Superior temporal gyrus (tissue), 1 donor: ENCODE measurements at regions not wholly inside any gene's neighbourhood (a gene's known extent, or its start where the extent isn't known, plus 50 kb on each side); places are given as distances from the start of the nearest gene placed in this dataset.

ENCODE experiments used
- DNase-seq: peaks from one replicate; pipeline ENCODE4 v3.0.0-alpha.2; 2016; ENCODE audit errors: extremely low spot score

GRCh38 chr4:36493251-36493650, 211.8 kb downstream of the DTHD1 start:
- DNase-seq = no peak

DNA sequence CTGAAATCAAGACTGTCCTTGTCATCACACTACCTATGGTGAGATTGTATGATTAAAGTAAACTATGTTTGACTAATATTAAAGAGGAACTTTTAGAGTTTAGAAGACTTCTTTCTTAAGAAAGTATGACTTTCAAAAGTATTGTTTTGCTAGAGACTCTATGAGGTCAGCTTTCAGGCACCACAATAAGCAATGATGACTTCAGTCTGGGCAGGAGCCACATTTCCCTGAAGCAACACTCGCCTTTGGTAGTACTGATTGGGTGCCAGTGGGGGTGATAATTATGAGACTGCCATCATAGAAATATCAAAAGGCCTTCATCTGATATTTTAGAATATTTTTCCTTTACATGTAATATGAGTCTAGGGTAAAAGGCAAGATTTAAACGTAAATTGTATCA, 212.6 kb downstream of the DTHD1 start:
- DNase-seq = no peak

DNA sequence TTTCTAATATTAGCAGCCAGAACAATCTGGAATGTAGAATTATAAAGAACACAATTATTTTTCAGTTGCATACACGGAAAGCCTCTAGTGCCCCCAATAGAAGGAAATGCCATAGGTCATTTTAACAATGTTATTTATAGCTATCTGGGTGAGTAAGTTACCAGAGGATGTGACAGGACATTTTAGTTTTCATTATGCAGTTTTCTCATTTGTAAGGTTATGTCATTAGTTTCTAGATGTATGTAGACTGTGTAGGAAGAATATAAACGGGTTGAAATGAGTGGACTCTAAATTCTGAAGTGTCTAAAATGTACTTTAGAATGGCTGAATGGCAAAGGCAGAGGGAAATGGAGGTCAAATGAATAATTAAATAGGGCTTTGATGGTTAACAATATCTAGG, 213.3 kb downstream of the DTHD1 start:
- no peak for DNase-seq

- no peak for DNase-seq
Observed at GRCh38 chr4:36502350-36502749, 220.9 kb downstream of the DTHD1 start.

DNA sequence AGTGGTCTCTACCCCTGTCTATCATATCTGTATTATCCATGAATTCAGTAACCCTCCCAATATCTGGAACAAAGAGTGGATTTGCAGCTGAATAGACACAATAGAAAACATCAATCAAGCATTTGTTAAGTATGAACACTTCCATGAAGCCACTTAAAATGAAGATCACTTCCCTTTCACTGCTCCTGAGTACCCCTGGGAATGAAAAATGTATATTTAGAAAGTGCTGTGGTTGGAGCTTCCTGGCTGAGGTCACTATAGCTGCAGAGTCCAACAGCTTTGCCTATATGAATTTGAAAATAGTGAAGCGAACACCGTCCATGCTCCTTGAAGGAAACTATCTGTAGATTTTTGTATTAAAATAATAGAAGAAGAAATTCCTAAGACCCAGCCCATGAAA, 227.0 kb downstream of the DTHD1 start:
- DNase-seq = no peak

DNA sequence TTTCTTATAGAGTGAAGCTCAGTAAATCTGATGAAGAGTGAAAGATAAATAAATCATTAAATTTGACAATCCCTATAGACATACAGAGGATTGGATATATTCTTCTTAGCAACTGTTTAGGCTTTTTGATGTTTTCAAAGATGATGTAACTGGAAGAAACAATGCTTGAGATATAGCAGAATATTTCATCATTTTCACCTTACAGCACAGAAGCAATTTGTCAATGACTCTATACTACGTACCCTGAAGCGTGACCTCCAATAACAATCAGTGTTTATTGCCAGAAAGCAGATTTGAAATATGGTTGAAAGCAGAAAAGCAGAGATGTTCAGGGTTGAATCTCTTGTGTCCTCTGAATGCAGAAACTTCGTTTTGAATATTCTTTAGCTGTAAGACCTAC, 228.4 kb downstream of the DTHD1 start:
- no peak for DNase-seq

GRCh38 chr4:36511785-36512184, 230.4 kb downstream of the DTHD1 start:
- DNase-seq = no peak

- no peak for DNase-seq
Observed at GRCh38 chr4:36516522-36517095, 235.2 kb downstream of the DTHD1 start.

DNA sequence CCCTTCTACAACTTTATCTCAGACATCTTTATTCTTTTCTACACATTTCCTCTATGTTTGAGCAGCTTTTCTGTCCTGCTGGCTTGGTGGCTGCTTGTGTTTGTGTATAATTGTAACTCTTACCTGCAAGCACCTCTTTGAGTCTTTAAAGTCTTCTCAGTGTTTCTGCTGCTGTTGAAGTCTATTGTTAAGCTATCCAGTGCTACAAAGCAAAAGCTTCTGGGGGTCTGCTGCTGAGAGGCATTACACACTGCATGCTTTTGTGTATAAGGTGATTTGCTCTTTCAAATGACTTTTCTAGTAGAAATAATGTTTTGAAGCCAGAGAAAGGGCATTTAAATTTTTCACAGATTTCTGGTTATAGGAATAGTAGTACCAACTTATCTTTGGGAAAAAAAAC, 241.8 kb downstream of the DTHD1 start:
- DNase-seq = no peak

- DNase-seq = no peak
Observed at GRCh38 chr4:36532670-36533379, 251.4 kb downstream of the DTHD1 start.

DNA sequence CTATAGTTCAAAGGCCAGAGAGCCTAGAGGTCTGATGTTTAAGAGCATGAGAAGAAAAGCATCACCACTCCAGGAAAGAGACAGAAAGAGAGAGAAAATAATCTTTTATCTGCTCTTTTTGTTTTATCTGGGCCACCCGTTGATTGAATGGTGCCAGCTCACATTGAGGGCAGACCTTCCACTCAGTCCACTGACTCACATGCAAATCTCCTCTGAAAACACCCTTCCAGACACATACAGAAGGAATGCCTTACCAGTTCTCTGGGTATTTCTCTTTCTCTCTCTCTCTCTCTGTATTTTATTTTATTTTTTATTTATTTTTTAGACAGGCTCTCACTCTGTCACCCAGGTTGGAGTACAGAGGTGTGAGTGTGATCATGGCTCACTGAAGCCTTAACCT, 252.5 kb downstream of the DTHD1 start:
- no peak for DNase-seq

DNA sequence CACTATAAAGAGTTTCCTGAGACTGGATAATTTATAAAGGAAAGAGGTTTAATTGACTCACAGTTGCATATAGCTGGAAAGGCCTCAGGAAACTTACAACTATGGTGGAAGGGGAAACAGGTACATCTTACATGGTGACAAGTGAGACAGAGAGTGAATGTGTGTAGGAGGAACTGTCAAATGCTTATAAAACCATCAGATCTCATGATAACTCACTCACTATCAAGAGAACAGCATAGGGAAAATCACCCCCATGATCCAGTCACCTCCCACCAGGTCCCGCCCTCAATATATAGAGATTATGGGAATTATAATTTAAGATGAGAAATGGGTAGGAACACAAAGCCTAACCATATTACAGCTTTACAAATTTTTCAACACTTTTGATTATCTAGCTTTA, 266.0 kb downstream of the DTHD1 start:
- no peak for DNase-seq

- DNase-seq = no peak
Observed at GRCh38 chr4:36549252-36549651, 267.8 kb downstream of the DTHD1 start.

GRCh38 chr4:36549992-36550391, 268.6 kb downstream of the DTHD1 start:
- no peak for DNase-seq

DNA sequence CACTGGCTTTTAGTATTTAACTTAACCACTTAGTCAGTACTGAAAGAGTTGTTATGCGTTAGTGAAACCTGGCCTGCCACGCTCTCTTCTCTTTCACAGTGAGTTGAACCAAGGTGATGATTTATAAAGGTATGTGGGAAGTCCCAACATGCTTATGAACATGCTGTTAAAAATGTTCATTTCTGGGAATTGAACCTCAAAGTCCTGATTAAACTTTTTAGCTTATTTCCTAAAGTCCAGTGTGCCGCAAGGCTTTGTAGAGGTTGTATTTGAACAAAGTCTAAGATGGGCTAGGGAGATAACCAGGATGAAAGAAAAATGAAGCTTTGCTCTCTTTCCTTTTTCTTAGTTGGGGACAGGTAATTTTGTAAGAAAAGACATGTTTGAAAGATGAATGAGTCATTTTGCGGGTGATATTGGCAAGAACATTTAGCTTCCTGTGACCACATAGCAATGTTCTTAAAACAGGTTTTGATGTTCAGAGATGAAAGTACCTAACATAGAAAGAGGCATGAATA, 270.3 kb downstream of the DTHD1 start:
- DNase-seq = no peak

- no peak for DNase-seq
Observed at GRCh38 chr4:36553029-36553428, 271.6 kb downstream of the DTHD1 start.

DNA sequence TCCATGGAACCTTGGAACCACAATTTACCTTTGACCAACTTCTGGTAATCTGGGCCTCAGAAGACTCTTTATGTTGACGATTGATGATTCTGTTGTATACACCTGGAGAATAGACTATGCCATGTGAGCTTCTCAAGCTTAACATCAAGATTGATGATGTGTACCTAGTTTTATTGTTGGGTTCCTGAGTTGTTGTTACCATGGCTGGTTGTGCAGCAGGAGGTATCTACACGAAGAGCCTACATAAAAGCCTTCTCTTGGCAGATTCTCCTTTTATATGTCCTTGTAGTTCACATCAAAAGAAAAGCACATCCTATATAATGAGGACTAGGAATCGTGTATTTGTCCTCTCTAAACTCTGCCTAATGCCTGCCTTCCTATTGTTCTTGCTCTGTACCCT, 272.0 kb downstream of the DTHD1 start:
- DNase-seq = no peak

GRCh38 chr4:36556984-36557383, 275.6 kb downstream of the DTHD1 start:
- no peak for DNase-seq

- DNase-seq = no peak
Observed at GRCh38 chr4:36568575-36568974, 287.2 kb downstream of the DTHD1 start.

DNA sequence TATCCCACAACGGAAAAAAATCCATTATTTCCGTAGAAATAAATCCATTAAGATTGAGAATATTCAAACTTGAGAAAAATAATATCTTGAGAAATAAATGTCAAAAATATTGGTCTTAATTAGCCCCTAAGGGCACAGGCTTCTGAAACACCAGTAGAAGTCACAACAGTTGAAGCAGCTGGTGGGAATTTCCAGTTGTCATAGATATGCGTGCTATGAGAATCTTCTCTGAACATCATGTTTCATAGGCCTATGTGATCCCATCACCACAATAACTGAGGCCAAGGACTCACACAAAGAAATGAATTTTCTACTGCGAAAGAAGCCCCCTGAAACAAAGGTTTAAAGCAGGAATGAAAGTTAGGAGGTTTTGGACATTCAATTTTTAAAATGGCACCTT, 292.0 kb downstream of the DTHD1 start:
- no peak for DNase-seq

GRCh38 chr4:36574816-36575215, 293.4 kb downstream of the DTHD1 start:
- DNase-seq = no peak

GRCh38 chr4:36582198-36582597, 300.8 kb downstream of the DTHD1 start:
- DNase-seq = no peak

DNA sequence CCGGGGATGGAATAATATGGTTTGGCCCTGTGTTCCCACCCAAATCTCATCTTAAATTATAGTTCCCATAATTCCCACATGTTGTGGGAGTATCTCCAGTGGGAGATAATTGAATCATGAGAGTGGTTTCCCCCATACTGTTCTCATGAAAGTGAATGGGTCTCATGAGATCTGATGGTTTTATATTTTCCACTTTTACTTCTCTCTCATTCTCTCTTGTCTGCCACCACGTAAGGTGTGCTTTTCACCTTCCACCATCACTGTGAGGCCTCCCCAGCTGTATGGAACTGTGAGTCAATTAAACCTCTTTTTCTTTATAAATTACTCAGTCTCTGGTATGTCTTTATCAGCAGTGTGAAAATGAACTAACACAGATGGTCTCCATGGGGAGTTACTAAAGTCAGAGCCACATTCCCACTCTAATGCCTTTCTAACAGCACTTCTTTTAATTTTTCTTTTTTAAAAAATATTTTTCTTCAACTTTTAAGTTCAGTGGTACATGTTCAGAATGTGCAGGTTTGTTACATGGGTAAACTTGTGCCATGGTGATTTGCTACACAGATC, 306.6 kb downstream of the DTHD1 start:
- DNase-seq = no peak
